ENCODE measurements at regions not wholly inside any gene's neighbourhood (a gene's known extent, or its start where the extent isn't known, plus 50 kb on each side); places are given as distances from the start of the nearest gene placed in this dataset.

- no peak for TF ChIP-seq CTCF (IDR thresholded peaks at IDR 0.05; ENCODE audit: unreplicated experiment)
- H3K27me3 Mint-ChIP-seq: no peaks in the 10 kb centered on the region
- no peak overlapping the region for H3K27ac Mint-ChIP-seq
- no peak overlapping the region for H3K4me3 Mint-ChIP-seq (ENCODE audit: low read depth)
- H3K4me1 Mint-ChIP-seq (ENCODE audit: low read depth): no peaks in the 10 kb centered on the region
- no peak for DNase-seq (ENCODE audit: low spot score, unreplicated experiment)
- no peaks in the 10 kb centered on the region for H3K36me3 Mint-ChIP-seq (ENCODE audit: insufficient read depth)
- H3K9me3 Mint-ChIP-seq (ENCODE audit: low read depth): no peaks in the 10 kb centered on the region
These were observed 227.3 kb upstream of the TENM3 start for GRCh38 chr4:182015893-182016292.

- no peak overlapping the region for H3K4me3 Mint-ChIP-seq (ENCODE audit: low read depth)
- no peaks in the 10 kb centered on the region for H3K36me3 Mint-ChIP-seq (ENCODE audit: insufficient read depth)
- no peak for DNase-seq (ENCODE audit: low spot score, unreplicated experiment)
- peak overlapping the region; percentile 73 for H3K27ac Mint-ChIP-seq
- no peaks in the 10 kb centered on the region for H3K27me3 Mint-ChIP-seq
- no peak for TF ChIP-seq CTCF (IDR thresholded peaks at IDR 0.05; ENCODE audit: unreplicated experiment)
- H3K4me1 Mint-ChIP-seq (ENCODE audit: low read depth): no peaks in the 10 kb centered on the region
- H3K9me3 Mint-ChIP-seq (ENCODE audit: low read depth): no peaks in the 10 kb centered on the region
These were observed 226.2 kb upstream of the TENM3 start for GRCh38 chr4:182017038-182017437.

GRCh38 chr4:182018691-182019090 lies 224.5 kb upstream of the TENM3 start:
- no peaks in the 10 kb centered on the region for H3K9me3 Mint-ChIP-seq (ENCODE audit: low read depth)
- H3K36me3 Mint-ChIP-seq (ENCODE audit: insufficient read depth): no peaks in the 10 kb centered on the region
- H3K4me1 Mint-ChIP-seq (ENCODE audit: low read depth): peaks cover 6% of the 10 kb centered on the region
- DNase-seq (ENCODE audit: low spot score, unreplicated experiment): no peak
- no peaks in the 10 kb centered on the region for H3K27me3 Mint-ChIP-seq
- no peak for TF ChIP-seq CTCF (IDR thresholded peaks at IDR 0.05; ENCODE audit: unreplicated experiment)
- H3K4me3 Mint-ChIP-seq (ENCODE audit: low read depth): no peak overlapping the region
- H3K27ac Mint-ChIP-seq: no peak overlapping the region

GRCh38 chr4:182019148-182019652 lies 224.0 kb upstream of the TENM3 start:
- Mint-ChIP-seq H3K4me1 (ENCODE audit: low read depth) (peaks cover 6% of the 10 kb centered on the region), H3K27me3 (no peaks in the 10 kb centered on the region), H3K36me3 (ENCODE audit: insufficient read depth) (no peaks in the 10 kb centered on the region), H3K27ac (no peak overlapping the region), H3K9me3 (ENCODE audit: low read depth) (no peaks in the 10 kb centered on the region), H3K4me3 (ENCODE audit: low read depth) (no peak overlapping the region)
- no peak for DNase-seq (ENCODE audit: low spot score, unreplicated experiment)
- no peak for TF ChIP-seq CTCF (IDR thresholded peaks at IDR 0.05; ENCODE audit: unreplicated experiment)

GRCh38 chr4:182022909-182023308 lies 220.3 kb upstream of the TENM3 start:
- no peak overlapping the region for H3K4me3 Mint-ChIP-seq (ENCODE audit: low read depth)
- H3K36me3 Mint-ChIP-seq (ENCODE audit: insufficient read depth): no peaks in the 10 kb centered on the region
- H3K9me3 Mint-ChIP-seq (ENCODE audit: low read depth): peaks cover 15% of the 10 kb centered on the region
- no peak for DNase-seq (ENCODE audit: low spot score, unreplicated experiment)
- peaks cover 6% of the 10 kb centered on the region for H3K4me1 Mint-ChIP-seq (ENCODE audit: low read depth)
- H3K27ac Mint-ChIP-seq: no peak overlapping the region
- H3K27me3 Mint-ChIP-seq: no peaks in the 10 kb centered on the region
- no peak for TF ChIP-seq CTCF (IDR thresholded peaks at IDR 0.05; ENCODE audit: unreplicated experiment)
